ENCODE measurements at regions not wholly inside any gene's neighbourhood (a gene's known extent, or its start where the extent isn't known, plus 50 kb on each side); places are given as distances from the start of the nearest gene placed in this dataset.

GRCh38 chr5:60402161-60402785 is 297.7 kb downstream of the DEPDC1B start:
- Histone ChIP-seq H3K4me1 (ENCODE audit: insufficient read depth, poor library complexity, severe bottlenecking) (peaks cover 3% of the 10 kb centered on the region), H3K36me3 (ENCODE audit: low read depth) (no peaks in the 10 kb centered on the region), H3K27ac (ENCODE audit: poor library complexity, severe bottlenecking) (no peak overlapping the region)

GRCh38 chr5:60401526-60401925 is 298.4 kb downstream of the DEPDC1B start:
- Histone ChIP-seq H3K27ac (ENCODE audit: poor library complexity, severe bottlenecking) (no peak overlapping the region), H3K9me3 (ENCODE audit: severe bottlenecking) (no peaks in the 10 kb centered on the region), H3K36me3 (ENCODE audit: low read depth) (no peaks in the 10 kb centered on the region), H3K4me1 (ENCODE audit: insufficient read depth, poor library complexity, severe bottlenecking) (peaks cover 3% of the 10 kb centered on the region), H3K27me3 (ENCODE audit: insufficient read depth, poor library complexity, severe bottlenecking) (no peaks in the 10 kb centered on the region), H3K4me3 (ENCODE audit: severe bottlenecking) (no peak overlapping the region)
- DNase-seq (ENCODE audit: low spot score) (no peak), ATAC-seq (ENCODE audit: low read depth) (no peak)
- TF ChIP-seq CTCF (IDR thresholded peaks at IDR 0.05; ENCODE audit: poor library complexity, severe bottlenecking): no peak

More at GRCh38 chr5:60402161-60402785, 297.7 kb downstream of the DEPDC1B start:
- DNase-seq (ENCODE audit: low spot score) (no peak), ATAC-seq (ENCODE audit: low read depth) (no peak)
- no peak for TF ChIP-seq CTCF (IDR thresholded peaks at IDR 0.05; ENCODE audit: poor library complexity, severe bottlenecking)
- Histone ChIP-seq H3K4me3 (ENCODE audit: severe bottlenecking) (no peak overlapping the region), H3K9me3 (ENCODE audit: severe bottlenecking) (no peaks in the 10 kb centered on the region), H3K27me3 (ENCODE audit: insufficient read depth, poor library complexity, severe bottlenecking) (no peaks in the 10 kb centered on the region)

GRCh38 chr5:60399507-60399906 is 300.5 kb downstream of the DEPDC1B start:
- DNase-seq (ENCODE audit: low spot score): no peak
- no peak for TF ChIP-seq CTCF (IDR thresholded peaks at IDR 0.05; ENCODE audit: poor library complexity, severe bottlenecking)
- Histone ChIP-seq H3K4me3 (ENCODE audit: severe bottlenecking) (no peak overlapping the region), H3K27ac (ENCODE audit: poor library complexity, severe bottlenecking) (no peak overlapping the region), H3K27me3 (ENCODE audit: insufficient read depth, poor library complexity, severe bottlenecking) (peaks cover 5% of the 10 kb centered on the region), H3K36me3 (ENCODE audit: low read depth) (no peaks in the 10 kb centered on the region), H3K9me3 (ENCODE audit: severe bottlenecking) (no peaks in the 10 kb centered on the region), H3K4me1 (ENCODE audit: insufficient read depth, poor library complexity, severe bottlenecking) (peaks cover 3% of the 10 kb centered on the region)
- no peak for ATAC-seq (ENCODE audit: low read depth)

- Histone ChIP-seq H3K4me3 (ENCODE audit: severe bottlenecking) (no peak overlapping the region), H3K9me3 (ENCODE audit: severe bottlenecking) (no peaks in the 10 kb centered on the region), H3K27me3 (ENCODE audit: insufficient read depth, poor library complexity, severe bottlenecking) (peaks cover 17% of the 10 kb centered on the region), H3K4me1 (ENCODE audit: insufficient read depth, poor library complexity, severe bottlenecking) (no peaks in the 10 kb centered on the region), H3K27ac (ENCODE audit: poor library complexity, severe bottlenecking) (no peak overlapping the region), H3K36me3 (ENCODE audit: low read depth) (no peaks in the 10 kb centered on the region)
- no peak for TF ChIP-seq CTCF (IDR thresholded peaks at IDR 0.05; ENCODE audit: poor library complexity, severe bottlenecking)
- DNase-seq (ENCODE audit: low spot score) (no peak), ATAC-seq (ENCODE audit: low read depth) (no peak)
These were observed 304.1 kb downstream of the DEPDC1B start for GRCh38 chr5:60395712-60396329.

GRCh38 chr5:60387051-60387440 is 312.9 kb downstream of the DEPDC1B start:
- Histone ChIP-seq H3K36me3 (ENCODE audit: low read depth) (no peaks in the 10 kb centered on the region), H3K27me3 (ENCODE audit: insufficient read depth, poor library complexity, severe bottlenecking) (no peaks in the 10 kb centered on the region), H3K4me3 (ENCODE audit: severe bottlenecking) (no peak overlapping the region), H3K9me3 (ENCODE audit: severe bottlenecking) (no peaks in the 10 kb centered on the region), H3K27ac (ENCODE audit: poor library complexity, severe bottlenecking) (no peak overlapping the region), H3K4me1 (ENCODE audit: insufficient read depth, poor library complexity, severe bottlenecking) (no peaks in the 10 kb centered on the region)
- TF ChIP-seq CTCF (IDR thresholded peaks at IDR 0.05; ENCODE audit: poor library complexity, severe bottlenecking): no peak
- no peak for ATAC-seq (ENCODE audit: low read depth)
- no peak for DNase-seq (ENCODE audit: low spot score)

Measured in RWPE2 (cell line).